NCI-H2107 treated with DMSO at 0.1 percent for 48 hours (cell line): ENCODE measurements at regions not wholly inside any gene's neighbourhood (a gene's known extent, or its start where the extent isn't known, plus 50 kb on each side); places are given as distances from the start of the nearest gene placed in this dataset.

ENCODE experiments used
- DNase-seq: peaks from one replicate; lab custom pipeline; 2025; ENCODE audit not compliant: unreplicated experiment; lab: John Stamatoyannopoulos, UW

DNA sequence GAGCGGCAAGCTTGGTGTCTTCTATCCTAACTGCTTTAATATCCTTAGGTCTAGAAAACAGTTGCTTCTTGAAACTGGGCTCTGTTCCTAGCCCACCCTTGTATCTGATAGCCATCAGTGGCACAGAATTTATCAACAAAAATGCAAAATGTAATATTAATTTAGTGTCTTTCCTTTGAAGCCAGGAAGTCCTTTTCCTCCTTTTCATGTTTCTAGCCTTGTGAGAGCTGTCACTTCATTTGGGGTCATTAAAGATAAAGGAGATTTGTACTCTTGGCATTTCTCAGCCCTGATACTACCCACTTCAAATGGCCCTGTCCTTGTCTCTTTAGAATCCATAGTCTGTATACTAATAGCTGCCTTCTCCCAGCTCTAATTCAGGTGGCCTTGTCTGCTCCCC is 111.0 kb downstream of the GAS1 start:
- no peak for DNase-seq

DNA sequence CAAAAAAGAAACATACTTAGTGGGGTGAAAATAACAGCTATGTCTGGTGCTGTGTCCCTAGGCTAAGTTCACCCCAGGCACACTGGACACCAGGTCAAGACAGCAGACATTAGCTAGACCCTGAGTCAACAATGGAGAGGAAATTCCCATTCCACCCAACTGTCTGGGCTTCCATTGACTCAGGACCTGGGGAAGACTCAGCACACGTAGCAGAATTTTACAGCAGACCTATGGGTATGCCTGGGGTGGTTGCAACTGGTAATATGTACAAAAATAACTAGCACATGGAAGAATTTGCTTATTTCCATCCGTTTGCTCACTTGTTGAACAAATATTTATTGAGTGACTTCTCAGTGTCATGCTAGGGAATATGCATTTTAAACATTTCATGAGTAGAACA is 117.0 kb downstream of the GAS1 start:
- no peak for DNase-seq

DNA sequence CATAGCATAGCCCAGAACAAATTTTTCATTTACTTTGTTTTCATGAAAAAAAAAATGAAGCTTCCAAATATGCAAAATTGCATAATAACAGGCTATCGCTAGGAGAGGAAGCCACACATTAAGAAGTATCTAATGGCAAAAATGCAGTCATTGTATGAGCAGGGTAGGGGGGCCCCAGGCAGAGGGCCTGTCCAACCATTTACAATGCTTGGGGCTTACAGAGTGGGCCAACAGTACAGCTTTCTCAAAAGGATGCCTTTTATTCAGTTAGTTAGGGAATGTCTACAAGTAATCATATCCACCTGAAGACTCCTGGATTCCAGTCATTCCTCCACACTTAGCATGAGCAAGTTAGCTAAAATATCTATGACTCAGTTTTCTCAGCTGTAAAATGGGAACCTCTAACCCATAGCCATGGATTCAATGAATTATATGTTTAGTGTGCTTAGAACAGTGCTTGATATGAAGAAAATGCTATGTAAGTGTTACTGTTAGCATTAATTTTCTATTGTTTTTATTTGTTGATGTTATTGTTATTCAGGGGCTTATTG is 117.7 kb downstream of the GAS1 start:
- no peak for DNase-seq

DNA sequence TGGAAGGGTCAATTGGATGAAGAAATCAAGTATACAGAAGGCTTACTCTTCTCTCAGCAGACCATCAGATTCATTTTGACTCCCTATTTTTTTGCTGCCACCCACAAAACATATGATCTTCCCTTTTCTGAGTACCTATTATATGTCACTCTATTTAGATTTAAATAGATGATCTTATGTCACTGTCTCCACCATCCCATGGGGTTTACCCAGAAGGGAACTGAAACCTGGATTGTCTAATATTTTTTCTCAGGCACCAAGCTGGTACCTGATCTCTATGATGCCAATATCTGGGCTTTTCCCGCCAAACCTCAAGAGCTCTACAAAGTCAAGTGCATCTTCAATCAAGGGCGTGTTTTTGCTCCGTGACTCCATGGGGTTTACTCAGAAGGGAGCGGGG is 118.7 kb downstream of the GAS1 start:
- no peak for DNase-seq

DNA sequence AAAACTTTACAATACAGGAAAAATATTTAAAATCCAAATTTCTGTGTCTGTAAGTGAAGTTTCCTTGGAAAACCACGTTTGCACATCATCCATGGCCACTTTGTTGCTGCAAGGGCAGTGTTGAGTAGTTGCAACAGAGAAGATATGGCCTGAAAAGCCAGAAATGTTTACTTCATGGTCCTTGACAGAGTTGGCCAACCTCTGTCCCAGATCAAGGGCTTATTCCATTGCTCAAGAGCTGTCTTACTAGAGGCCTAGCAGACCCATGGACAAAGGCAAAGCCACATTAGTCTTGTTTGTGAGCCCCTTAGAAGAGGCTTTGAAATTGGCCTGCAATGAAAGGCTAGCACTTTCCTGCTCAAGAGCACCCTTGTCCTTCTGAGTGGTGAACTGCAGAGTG is 119.4 kb downstream of the GAS1 start:
- no peak for DNase-seq

DNA sequence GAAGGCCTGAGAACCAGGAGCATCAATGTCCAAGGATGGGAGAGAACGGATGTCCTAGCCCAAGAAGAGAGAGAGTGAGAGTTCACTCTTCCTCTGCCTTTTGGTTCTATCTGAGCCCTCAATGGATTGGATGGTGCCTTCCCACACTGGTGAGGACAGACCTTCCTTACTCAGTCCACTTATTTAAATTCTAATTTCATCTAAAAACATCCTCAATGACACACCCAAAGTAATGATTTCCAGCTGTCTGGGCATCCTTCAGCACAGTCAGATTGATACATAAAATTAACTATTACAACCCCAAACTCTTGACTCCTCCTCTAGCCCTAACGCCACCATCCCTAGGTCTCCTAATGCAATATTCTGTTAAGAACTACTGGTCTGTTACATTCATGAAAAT is 122.0 kb downstream of the GAS1 start:
- DNase-seq = no peak

DNA sequence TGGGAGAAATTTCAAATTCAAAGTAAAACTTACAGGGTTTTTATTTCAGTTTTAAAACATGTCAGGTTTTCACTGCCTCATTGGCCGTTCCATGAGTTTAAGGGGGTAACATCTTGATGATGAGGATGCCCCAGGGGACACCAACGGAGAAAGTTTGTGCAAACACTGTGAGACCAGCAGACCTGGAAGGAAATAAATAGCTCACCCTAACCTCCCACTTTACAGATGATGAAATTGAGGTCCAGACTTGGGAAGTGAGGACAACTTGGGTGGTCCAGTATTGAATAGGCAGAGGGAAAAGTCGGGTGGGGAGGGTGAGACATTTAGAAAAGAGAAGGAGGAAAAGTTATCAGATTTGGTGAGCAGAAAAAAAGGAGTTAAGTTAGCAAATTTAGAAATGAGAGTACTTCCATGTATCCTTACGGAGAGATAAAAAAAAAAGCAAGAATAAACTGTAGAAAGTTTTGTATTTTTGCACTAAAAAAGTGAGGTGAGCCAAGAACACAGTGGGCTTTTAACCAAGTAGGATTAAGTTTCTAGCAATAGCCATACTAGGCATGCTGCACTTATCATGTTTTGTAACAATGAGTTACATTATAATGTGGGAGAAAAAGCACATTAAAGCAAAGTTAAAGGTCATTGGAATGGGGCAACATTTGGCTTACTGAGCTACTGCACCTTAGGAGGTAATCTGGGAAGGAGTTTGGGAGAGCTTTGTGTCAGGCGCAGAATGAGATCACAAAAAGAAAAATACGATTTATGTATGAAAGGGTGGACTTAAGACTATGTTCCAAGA is 125.1 kb downstream of the GAS1 start:
- no peak for DNase-seq

DNA sequence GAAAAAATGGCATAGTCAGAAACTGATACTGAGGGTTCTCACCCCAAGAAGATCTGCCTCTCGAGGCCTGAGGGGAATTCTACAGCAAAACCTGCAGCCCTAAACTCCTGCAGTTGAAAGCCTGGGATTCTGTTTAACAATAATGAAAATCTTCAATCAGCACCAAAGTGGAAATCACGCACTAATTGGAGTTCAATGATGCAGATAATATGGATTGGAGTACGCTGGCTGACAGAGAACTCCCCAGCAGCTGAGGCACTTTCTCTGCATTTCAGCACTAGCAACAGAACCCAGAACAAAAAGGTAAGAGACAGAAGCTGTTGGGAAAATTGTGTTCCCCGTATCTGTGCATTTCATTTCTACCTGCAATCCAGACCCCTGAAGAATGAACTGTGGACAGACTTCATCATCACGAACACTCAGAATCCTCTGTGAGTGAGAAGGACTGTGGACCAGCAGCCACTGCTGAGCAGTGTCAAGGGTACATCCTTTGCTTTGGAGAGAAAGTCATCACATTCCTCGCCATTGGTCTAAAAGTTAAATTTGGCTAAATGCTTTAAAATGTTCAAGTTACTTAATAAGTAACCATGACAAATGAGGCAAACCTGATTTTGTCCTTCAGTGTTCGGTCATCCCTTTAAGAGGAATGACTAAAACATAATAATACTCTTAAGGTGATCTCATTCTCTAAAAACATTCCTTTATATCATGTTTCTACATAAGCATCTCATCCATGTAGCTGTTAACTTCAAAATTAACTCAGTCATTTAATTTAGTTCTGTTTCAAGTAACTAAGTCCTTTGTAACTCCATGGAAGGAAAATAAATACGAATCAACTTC is 126.1 kb downstream of the GAS1 start:
- DNase-seq = no peak

DNA sequence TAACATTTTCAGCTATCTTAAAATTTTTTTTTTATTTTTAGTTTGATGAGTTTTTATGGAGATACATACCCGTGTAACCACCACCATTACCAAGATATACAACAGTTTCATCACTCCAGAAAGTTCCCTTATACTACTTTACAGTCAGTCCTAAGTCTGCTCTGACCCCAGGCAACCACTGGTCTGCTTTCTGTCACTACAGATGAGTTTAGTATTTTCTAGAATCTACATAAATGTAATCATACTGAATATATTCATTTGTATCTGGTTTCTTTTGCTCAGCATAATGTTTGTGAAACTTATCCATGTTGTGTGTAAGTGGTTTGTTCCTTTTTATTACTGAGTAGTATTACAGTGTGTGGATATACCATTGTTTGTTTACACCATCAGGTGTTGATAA is 127.8 kb downstream of the GAS1 start:
- DNase-seq = no peak

DNA sequence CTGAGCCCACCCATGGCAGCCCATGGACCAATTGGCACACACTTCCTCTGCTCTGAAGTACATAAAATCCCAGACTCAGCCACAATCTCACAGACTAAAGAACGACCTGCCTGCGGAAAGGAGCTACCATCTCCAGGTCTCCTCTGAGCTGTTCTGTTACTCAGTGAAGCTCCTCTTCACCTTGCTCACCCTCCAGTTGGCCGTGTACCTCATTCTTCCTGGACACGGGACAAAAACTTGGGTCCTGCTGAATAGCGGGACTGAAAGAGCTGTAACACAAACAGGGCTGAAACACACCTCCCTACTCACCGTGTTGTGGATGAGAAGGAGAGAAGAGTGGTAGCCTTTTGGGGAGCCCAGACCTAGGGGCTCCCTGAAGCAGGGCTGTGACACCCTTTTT is 128.7 kb downstream of the GAS1 start:
- DNase-seq = no peak

DNA sequence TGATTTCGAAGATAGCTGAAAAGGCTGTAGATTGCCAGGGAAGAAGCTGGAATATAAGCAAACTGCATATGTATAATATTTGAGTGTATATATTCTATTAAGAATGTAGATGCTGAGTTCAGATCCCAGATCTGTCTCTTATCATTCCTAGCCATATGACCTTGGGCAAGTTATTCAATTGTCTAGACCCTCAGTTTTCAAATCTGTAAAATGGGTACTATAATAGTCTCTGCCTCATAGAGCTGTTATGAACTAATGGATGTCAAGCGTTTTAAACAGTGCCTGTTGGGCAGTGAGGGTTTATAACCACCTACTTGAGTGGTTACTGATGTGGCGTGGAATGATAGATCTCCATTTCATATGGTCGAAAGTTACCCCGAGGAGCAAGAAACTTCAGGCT is 130.4 kb downstream of the GAS1 start:
- DNase-seq = no peak

DNA sequence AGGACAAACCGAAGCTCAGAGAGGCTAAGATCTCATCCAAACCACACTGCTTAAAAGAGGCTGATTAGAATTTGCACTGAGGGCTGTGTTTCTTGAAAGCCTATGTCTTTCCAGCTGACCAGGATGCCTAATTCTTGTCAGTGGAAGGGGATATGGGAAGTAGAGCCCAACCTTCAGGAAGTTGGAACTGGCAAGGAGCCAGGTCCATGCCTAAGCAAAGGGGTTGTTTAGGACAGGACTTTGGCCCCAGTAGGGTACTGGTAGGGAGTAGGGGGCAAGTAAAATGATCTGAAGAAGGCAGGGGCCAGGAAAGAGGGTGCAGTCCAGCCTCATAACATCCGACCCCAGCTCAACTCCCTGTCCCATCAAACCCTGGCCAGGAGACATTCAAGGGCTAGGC is 130.9 kb downstream of the GAS1 start:
- DNase-seq = no peak

DNA sequence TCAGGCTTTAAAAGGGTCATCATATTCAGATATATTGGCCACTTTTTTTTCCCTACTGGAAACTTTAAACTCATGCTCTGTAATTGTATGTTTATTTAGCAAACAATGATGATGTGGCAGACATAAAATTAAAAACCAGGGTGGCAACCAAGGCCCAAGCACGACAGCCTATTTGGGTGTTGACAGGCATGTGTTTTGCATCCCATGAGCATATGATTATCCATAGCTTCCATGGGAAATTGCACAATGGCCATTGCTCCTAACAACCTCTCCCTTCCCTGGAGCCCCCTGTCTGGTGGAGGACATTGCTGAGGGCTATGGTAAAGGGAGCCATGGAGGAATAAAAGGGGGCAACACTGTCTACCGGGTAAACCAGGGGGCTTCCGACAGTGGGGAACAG is 134.7 kb downstream of the GAS1 start:
- no peak for DNase-seq

DNA sequence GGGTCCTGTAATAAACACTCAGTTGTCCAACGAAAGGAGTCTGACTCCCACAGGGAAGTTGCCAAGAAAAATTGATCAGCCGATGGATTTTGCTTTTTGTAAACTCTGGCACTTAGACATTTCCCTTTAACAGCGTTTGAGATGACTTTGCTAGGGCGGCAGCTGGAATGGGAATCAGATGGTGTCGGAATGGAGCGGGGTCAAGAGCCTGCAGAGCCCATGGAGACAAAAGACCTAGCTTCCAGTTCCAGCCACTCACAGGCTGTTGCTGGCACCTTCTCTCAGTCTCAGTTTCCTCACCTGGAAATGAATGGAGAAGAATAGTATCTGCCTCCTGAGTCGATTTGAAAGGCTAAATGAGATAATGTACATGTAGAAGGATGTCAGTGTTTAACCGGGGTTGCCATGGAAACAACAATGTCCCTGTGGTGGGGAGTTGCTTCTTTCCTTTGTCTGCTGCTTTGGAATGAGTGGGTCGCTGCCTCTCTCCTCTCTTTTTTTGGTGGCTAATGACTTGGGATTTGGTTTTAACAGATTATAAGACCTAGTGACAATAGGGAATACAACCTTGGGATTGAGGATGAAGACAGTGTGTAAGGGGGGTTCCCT is 137.4 kb downstream of the GAS1 start:
- DNase-seq = no peak

DNA sequence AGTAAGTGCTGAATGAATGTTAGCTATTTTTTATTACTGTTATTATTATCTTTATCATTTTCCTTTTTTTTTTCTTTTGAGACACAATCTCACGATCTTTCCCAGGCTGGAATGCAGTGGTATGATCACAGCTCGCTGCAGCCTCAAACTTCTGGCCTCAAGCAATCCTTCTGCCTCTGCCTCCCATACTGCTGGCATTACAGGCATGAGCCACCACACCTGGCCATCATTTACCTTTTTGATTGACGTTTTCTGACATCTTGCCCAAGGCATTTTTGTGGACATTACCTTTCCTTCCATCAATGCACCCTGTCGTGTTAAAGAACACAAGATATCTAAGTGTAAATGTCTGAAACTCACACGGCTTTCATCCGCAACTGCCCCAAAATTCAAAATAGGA is 138.2 kb downstream of the GAS1 start:
- no peak for DNase-seq

DNA sequence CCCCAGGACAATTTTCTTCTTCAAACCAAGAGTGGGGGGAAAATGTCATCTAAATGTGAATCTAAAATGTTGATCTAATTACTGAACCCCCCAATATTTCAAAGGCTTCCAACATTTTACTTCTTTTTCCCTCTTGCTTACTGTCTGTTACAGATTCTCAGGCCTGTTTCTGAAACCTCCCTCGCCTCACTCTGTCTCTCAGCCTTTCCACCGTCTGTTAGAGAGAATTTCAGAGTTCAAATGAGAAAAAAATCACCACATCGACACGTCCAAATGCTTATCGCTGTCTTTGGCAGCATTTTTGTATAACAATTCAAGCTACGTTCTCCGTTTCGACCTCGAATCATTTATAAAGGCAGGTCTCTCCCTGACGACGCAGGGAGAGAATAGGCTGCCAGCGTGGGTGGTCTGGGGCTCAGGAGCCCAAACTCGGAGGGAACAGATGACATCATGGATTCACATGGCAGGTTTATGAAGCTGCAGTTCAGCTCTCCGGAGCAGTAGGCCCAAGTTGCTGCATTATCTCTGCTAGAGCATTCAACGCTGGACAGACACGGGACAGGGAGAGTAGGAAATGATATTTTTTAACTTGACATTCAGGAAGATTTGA is 139.8 kb downstream of the GAS1 start:
- DNase-seq = no peak

DNA sequence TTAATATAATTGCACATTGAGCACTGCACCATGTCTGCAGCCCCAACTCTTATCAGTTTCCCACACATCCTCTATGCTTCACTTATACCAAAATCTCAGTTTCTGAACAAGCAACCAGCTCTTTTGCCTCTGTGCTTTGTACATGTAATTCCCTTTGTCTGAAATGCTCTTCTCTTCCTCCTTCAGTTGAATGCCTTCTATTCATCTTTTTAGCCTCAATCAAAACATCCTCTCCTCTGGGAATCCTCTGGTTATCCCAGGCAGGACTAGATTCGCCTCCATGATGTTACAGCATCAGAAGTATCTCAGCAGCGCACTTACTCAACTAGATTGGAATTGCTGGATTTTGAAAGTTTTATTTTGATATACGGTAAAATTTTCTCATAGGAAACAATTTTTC is 143.3 kb downstream of the GAS1 start:
- no peak for DNase-seq

DNA sequence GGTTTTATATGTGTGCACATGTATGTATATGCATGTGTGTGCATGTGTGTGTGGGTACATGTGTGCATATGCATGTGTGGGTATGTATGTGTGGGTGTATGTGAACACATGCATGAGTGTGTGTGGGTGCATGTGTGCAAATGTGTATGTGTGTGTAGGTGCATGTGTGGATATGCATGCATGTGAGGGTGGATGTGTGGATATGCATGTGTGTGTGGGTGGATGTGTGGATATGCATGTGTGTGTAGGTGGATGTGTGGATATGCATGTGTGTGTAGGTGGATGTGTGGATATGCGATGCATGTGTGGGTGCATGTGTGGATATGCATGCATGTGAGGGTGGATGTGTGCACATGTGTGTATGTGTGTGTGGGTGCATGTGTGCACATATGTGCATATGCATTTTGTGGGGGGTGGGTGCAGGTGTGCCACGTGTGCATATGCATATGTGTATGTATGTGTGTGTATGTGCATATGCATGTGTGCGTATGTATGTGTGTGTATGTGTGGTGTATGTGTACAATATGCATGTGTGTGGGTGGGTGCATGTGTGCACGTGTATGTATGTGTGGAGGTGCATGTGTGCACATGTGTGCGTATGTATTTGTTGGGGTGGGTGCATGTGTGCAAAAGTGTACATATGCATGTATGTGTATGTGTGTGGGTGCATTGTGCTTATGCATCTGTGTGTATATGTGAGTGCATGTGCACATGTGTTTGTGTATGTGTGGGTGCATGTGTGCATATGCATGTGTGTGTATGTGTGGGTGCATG is 144.2 kb downstream of the GAS1 start:
- DNase-seq = no peak

DNA sequence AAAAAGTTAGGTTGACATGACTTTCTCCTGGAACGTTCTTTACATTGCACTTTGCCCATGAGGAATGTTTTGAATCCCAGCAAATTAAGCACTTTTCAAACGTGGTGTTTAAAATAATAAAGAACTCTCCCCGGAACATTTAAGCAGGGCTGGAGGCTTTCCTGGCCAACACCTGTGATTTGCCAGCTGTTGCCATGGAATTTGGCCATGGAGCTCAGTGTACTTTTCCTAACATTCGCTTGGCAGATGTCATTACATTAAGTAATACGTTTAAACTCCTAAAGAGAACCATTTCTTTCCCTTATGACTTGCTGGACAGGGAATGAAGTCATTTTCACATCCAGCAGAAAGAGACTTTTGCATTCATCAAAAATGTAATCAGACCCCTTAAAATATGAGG is 146.1 kb downstream of the GAS1 start:
- DNase-seq = no peak

DNA sequence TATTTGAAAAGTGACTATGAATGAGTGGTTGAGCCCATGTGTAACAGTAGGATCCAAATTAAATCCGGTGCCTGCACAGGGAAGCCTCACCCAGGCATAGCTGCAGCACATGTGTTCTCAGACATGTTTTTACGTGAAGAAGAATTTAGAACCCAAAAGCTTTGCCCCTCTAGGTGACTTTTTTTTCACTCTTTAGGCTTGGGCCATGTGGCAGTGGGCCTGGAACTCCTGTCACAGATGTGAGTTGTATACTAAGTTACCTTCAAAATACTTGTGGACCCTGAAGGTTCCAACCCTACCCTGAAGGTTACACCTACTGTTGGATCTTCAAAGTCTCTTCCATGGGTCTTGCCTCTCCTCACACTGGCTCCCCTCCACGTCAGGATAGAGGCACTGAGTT is 146.6 kb downstream of the GAS1 start:
- DNase-seq = no peak

DNA sequence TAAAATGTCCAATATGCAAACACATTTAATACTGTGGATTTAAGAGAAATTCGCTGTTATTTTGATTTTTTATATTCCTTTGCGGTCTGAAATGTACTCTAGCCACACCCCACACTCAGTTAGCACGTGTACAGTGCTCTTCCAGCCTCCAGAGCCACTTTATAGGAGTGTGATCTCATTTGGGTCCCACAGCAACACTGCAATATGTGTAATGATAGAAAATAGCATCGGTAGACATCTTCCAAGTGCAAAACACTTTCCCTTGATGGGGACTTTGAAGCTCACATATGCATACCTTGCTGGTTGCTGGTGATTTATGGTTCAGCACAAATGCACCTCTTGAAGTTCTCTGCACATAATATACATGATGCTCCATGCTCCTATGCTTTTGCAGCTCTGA is 148.3 kb downstream of the GAS1 start:
- no peak for DNase-seq
